ENCODE measurements at regions not wholly inside any gene's neighbourhood (a gene's known extent, or its start where the extent isn't known, plus 50 kb on each side); places are given as distances from the start of the nearest gene placed in this dataset.

DNA sequence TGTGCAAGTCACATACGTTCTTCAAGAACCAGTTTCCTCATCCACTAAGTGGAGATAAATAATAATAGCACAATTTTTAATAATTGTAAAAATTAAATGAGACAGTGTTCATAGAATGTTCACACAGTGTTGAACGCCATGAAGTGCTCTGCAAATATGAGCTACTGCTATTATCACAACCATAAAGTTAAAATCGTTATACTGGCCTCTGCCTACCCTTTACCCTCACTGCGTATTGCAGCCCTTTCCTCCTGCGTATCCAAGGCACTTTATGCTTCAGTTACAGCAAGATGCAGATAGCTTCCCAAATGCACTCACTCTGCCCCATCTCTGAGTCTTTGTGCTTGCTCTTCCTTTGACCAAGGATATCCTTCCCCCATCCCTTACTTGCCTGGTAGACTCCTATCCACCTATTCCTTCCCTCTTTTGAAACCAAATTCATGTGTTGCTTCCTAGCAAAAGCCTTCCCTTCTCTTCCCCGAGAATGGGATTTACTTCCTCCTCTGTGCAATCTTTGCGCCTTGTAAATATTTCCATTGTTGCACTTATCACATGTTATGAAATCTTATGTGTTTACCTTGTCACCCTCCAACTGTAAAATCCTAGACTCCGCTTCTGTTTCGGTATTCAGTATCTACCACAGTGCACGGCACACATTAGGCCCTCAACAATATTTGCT lies 196.9 kb downstream of the ADAMTS15 start:
- DNase-seq: no peak

DNA sequence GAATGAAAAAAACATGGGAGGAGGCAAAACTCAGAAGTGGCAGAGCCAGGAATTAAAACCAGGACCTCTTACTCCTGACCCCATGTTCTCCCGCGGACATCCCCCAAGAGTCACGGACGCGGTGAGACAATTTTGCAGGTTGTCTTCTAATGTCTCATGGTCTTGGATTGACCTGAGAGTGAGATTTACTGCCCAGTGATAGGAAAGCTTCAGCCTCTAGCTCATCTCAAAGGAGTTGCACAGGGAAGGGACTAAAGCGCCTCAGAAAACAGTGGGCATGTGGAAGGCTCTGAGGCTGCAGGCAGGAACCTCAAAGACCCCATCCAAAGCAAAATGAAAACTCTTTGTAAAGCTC lies 197.4 kb downstream of the ADAMTS15 start:
- DNase-seq: no peak

DNA sequence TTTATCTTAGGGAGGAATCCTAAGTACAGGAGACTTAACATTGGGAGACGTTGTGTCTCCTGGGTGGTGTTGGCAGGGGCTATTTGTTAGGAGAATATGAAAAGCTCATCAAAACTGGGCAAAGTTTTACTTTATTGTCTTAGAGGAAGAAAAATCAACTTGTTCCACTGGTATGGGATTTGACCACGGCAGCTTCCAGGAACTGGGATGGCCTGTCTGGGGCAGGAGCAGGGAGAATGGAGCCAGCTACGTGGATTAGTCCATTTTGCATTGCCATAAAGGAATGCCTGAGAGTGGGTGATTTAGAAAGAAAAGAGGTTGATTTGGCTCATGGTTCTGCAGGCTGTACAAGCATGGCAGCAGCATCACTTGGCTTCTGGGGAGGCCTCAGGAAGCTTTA lies 198.4 kb downstream of the ADAMTS15 start:
- DNase-seq: no peak

DNA sequence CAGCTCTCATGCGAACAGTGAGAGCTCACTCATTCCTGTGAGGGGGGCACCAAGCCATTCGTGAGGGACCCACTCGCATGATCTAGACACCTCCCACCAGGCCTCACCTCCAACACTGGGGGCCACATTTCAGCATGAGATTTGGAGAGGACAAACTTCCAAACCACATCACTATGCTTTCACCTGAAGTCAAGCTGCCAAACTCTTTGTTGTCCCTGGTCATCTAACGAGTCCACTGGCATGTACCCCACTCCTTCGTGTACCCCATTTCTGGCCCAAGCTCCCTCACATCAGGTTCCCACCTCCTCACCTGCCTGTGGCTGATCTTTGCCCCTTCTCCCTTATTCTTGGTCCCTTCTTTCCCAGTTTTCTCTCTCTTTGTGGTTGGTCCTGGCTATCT lies 198.9 kb downstream of the ADAMTS15 start:
- DNase-seq: no peak

DNA sequence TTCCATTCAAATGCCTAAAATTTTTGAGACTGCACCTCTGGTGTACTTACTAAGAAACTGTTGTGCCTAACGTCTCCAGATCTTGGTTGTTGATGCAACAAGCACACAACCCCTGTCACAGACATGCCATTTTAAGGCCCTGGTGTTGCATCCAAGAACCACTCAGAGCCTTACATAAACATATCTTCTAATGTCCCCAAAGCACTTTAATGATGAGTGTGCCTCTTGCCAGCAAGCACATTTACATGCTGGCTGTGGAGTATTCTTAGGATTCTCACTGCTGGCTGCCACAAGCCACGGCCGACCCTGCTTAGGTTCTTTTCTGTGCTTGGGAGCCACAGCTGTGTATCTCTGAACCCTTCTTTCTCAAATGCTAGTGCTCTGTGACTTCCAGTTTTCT lies 201.4 kb downstream of the ADAMTS15 start:
- DNase-seq: no peak

DNA sequence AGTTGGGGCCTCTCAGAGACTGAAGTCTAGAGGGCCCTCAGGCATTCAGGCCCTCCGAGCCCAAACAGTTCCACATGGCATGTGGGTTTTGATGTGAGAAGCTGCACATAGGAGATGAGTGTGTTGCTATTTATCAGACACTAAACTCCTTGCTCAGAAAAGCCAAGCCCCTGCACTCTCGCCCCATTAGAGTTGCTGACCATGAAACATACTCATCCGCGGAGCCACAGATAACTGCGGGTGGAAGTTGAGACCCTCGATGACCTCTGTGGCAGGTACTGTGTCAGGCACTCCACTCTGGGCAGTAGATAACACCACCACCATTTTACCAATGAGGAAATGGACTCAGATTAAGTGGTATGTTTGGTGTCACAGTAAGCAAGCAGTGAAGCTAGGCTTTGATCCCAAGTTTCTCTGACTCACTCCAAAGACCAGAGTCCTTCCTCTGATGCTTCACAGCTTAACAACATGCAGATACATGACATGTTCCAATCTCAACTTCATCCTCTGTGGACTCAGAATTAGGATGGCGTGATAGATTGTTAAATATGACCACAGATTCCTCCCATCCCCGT lies 202.1 kb downstream of the ADAMTS15 start:
- DNase-seq: no peak

DNA sequence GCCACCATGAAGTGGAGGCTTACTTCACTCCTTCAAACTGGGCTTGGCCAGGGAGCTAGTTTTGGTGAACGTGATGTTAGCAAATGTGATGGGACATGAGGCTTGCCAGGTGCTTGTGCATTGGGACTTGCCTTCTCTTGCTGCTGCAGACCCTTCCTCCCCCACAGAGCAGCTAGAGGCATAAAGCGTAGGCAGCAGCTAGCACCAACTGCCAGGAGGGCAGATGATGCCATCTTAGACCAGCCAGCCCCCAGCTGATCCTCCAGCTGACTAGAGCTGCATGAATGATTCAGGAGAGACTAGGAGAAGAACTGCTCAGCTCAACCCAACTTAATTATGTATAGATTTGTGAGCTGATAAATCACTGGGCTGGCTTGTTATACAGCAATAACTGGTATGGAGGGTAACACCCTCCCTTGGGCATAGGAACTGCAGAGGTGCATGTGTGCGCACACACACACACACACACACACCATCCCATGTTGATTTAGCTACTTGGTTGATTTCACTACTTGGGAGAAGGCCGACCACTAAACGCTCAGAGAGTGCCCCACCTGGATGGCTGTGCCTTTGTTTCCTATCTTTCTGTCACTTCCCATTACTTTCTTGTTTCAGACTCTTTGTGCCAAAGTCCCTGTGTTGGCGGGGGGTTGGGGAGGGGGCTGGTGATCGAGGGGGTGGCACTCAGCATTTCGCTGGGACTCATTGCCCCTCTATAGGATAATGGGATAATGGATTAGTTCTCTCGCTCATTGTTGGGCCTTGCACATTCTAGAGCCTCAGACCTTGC lies 202.8 kb downstream of the ADAMTS15 start:
- DNase-seq: no peak

DNA sequence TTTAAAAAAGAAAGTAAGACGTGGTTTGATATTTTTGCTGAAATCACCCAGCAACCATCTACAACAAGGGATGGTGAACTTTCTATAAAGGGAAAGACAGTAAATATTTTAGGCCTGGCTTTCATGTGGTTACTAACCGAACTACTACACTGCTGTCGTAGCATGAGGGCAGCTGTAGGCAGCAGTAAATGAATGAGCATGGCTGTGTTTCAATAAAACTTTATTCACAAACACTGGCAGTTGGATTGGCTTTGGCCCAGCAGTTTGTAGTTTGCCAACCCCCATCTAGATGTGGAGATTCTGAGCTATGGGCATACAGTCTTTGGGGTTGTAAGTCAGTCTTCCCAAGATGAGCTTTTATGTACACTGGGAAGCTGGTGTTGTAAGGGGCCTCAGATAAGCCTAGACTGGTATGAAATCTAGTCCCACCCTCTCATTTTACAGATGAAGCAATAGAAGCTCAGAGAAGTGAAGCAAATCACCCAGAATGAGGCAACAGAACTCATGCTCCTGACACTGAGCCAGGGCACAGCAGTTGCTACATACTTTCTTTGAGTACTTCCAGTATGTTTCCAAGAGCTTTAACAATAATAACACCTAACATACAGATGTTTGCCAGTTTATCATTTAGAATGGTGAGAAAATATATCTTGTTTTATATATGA lies 204.4 kb downstream of the ADAMTS15 start:
- no peak for DNase-seq

DNA sequence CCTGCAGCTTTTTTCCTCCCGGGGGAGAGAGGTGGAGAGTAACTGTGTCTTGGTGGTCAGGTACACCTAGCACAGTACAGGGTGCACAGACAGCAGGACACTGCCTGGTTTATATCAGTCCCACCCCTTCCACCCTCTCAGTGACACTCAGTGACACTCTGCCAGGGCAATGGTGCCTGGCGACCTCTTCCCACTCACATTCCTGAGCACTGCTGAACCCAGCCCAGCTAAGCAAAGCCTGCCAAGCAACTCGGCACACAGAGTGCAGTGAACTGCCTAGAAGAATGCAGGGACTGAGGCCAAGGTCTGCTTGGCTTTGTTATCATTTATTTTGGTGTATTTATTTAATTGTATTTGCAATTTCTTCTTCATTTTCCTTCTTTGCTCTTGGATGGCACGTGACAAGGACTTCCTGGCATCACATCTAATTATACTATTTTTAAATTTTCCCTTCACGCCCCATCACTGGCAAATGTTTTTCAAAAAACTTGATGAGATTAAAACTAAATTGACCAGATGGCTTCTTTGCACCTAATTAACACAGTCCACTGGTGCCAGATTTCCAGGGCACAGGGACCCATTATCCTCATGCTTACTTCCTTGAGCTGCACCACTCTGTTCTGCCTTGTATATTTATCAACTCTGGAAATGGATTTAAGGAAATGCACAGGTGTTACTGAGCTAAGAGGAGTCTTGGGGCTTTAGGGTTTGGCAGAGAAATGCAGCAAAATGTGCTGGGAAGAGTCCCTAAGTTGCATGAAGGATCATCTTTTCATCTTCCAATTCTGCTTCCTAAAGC lies 205.6 kb downstream of the ADAMTS15 start:
- no peak for DNase-seq

DNA sequence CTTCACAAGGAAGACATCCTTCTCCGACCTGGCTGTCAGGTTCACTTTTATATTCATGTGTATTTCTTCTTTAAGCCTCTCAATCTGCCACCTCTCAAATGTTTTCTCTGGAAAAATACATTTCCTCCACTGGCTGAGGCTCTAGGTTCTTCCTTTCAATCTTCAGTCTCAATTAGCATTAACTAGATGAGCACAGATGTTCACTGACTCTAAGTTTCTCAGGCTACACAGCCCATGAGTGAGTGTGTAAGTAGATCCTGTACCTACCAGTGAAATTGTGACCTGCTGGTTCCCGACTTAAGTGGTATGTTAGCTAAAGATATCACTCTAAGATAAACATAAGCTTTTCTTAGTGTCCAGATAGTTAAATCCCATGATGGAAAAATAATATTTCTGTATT lies 206.9 kb downstream of the ADAMTS15 start:
- DNase-seq: no peak

DNA sequence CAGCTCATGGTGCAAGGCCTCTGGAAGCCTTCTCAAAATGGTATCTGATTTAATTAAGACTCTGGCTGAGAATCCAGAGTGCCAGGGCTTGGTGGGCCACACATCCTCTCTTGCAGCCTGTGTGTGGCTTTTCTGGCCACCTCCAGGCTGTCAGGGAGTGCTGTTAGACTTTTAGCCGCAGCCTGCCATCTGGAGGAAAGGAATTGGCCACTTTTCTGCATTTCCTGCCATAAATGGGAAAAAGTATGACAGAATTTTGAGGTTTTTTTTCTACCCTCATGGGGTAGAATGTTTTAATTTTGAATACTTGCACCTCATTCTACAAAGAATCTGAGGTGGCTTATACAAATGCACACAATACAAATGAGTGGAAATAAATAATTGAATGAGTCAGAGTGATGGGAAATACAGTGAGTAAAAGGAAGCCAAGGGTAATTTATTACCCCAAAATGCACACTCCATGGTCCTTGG lies 218.4 kb downstream of the ADAMTS15 start:
- DNase-seq: no peak

DNA sequence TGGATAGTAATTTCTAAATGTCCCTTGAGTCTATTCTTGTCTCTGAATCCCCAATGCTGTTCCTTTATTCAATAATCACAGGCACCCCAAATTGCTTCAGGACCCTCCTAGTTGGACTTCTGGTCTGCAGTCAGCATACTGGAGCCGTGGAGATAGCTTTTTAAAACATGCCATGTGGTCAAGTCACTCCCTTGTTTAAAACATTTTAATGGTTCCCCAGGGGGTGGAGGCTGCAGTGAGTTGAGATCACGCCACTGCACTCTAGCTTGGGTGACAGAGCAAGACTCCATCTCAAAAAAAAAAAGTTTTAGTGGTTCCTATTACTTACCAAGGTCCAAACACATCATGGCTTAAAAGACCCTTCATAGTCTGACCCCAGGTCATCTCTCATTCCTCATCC lies 220.3 kb downstream of the ADAMTS15 start:
- no peak for DNase-seq

DNA sequence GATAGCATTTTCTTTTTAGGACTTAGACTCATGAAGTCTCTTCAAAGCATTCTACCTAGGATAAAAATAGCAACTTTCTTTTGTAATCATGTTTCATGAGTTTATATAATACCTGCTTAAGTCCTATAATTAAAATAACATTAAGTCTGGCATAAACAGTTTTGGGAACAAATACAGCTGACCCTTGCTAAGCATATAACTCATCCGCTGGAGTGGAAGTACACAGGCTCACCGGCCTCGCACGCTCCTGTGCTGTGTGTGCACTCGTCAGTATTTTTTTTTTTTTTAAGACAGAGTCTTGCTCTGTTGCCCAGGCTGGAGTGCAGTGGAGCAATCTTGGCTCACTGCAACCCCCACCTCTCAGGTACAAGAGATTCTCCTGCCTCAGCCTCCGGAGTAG lies 221.8 kb downstream of the ADAMTS15 start:
- DNase-seq: no peak

DNA sequence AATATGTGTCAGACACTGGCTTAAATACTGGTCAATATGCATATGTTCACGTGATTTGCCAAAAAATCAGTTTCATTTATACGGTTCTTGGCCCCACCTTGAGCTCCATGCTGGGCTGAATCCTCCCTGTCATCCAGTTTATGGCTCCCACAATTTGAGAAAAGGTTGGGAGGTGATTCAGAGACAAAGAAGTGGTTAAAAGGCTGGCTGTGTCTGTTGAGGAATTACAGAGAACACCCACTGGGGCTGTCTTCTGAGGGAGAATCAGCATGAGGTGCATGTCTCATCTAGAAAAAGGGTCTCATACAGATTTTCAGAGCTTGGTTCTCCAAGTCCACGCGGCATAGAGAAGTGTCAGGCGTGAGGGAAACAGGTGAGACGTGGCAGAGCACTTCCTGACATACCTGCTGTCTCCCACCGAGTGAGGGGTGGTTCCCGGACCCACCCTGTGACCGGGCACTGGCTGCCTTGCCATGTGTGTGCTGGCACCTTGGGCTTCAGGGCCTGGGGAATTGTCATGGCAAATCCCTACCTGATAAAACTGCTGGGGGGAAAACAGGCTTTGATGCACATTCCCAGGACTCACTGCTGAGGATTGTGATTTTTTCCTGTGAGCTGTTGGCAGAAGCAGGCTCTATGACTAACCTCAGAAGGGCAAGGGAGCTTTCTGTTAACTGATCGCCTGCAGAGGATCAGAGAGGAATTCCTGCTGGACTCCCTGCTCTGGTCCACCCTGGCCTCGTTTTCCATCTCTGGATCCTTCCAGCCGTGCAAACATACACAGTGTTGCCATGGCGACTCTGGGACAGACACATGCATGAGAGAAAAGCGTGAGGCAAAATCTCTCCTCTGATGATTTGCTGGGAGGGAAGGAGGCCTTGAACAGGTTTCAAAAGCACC lies 223.6 kb downstream of the ADAMTS15 start:
- no peak for DNase-seq

DNA sequence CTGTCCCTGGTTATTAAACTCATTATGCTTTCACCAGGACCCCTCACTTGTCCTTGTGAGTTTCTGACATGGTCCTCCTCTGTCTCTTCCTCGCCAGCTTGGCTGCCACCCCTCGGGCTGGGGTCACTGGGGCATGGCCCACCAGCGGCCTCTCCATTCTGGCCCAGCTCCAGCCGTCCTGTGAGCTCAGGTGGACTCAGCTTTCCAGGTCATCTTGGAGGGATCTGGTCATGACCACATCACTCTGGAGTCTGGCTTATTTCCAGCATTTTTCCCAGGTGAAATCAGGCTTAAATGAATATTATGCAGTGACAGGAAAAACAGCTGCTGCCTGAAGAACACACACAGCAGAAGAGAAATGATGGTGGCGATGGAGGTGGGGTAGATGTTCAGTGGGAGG lies 224.5 kb downstream of the ADAMTS15 start:
- DNase-seq: no peak

DNA sequence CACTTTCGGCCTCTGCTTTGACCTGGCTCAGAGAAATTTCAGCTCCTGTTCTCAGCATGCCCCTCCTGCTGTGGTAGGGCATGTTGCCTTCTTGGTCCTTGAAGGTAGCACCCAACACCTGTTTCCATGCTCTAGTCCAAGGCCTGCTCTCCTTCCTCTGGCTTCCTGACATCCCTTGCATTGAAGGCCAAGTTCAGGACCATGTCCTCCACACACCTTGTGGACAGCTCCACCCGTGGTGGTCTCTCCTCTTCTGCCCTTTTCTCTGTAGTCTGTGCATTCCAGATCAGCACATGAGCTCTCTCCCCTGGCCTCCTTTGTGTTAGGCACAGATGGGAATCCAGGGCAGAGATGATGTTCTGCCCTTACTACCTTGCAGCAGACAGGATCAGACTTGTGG lies 225.3 kb downstream of the ADAMTS15 start:
- no peak for DNase-seq

DNA sequence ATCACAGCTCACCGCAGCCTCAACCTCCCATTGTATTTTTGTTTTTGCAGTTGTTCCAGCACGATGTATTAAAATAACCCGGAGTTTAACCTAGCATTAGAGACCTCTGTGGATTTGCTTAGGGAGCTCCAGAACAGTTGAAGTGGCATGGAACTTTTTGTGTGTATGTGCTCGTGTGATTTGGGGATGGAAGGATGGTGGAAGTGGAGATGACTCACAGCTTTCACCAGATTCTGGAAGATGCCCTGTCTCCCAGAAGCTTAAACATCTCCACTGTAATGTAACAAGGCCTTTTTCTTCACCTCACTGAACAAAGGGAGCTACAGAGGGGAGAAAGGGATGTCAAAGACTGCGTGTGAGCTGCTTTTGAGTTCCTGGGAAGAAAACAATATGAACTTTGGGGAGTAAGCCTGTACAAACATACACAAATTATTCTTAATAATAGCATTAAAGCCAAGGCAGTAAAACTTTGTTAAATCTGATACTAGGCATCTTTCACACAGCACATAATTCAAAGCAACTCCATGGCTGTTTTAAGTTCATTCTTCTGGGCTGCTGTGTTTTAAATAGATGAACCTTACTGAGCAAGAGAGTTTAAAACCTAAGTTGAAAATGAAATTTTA lies 226.4 kb downstream of the ADAMTS15 start:
- no peak for DNase-seq

DNA sequence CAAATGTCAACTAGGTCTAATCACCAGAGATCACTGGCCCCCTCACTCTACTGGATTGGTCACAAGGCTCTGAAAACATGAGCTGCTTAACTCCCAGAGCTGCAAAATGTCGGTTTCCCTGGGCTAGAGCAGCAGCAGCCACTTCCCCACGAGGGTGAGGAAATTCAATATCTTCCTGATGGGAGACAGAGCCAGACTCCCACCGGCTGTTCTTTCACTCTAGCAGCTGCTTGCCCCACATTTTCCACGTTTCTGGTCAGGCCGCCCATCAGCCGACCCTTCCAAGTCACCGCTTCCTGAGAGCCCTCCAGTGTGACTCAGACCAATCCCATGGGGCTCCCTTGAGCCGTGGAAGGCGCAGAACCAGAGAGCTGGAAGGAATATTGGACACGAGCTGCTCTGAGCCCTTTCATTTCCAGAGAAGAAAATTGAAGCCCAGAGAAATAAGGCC lies 227.0 kb downstream of the ADAMTS15 start:
- no peak for DNase-seq

DNA sequence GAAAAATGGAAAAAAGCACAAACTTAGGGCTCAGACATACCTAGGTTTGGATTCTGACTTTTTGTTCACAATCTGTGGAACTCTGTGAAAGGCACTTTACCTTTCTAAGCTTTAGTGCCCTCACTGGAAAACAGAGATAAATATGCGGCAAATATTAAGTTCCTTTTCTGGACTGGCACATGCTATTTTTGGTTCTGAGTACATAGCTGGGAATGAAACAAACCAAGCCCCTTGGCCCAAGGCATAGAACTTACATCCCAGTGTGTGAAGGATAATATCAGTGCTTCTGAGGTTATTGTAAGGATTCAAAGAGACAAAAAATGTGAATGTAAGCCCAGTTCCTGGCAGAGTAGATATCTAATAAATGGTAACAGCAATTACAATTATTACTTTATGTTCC lies 227.5 kb downstream of the ADAMTS15 start:
- no peak for DNase-seq

DNA sequence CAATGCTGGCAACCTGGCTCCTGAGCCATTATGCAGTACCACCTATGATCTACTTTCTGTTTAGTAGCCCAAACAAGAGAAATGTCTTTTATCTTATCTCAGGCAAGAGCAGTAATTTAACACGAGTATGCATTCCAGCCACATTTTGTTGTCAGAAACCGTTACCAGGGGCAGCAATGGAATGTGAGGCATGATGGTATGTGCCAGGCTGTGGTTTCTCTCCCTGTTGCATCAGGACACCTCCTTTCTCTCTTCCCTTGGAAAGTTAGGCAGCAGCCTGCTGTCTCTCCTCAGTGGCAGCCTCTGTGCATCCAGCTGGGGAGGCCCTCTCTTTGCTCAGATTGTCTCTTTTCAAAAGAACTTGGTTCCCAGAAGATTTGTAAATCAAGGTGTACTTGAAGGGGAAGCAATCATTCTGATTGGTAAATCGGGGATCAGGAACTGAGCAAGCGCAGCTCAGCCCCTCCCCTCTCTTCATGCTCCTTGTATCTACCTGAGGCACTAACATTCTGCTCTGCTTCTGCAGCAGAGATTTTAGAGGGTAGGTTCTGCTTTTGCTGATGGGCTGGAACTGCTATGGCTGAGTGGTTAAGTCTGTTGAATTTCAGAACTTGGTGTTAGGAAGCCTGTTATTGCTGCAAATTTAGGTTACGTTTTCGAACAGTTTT lies 229.2 kb downstream of the ADAMTS15 start:
- DNase-seq: no peak

DNA sequence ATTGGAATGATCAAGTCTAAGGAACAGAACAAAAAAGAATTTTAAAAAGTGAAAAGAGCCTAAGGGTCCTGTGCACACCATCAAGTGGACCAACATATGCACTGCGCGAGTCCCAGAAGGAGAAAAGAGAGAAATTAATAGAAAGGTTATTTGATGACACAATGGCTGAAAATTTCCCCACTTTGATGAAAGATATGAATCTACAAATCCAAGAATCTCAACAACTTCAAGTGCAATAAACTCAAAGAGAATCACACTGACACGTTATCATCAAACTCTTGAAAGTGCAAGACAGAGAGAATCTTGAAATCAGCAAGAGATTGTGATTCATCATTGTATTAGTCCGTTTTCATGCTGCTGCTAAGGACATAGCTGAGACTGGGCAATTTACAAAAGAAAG lies 230.8 kb downstream of the ADAMTS15 start:
- no peak for DNase-seq

Data from NCI-H2029 treated with DMSO at 0.1 percent for 48 hours (cell line).